ENCODE measurements at regions not wholly inside any gene's neighbourhood (a gene's known extent, or its start where the extent isn't known, plus 50 kb on each side); places are given as distances from the start of the nearest gene placed in this dataset.

GRCh38 chr7:101747879-101748345, 69.5 kb upstream of the CUX1 start (continued):
- TF ChIP-seq, protein P1, sequence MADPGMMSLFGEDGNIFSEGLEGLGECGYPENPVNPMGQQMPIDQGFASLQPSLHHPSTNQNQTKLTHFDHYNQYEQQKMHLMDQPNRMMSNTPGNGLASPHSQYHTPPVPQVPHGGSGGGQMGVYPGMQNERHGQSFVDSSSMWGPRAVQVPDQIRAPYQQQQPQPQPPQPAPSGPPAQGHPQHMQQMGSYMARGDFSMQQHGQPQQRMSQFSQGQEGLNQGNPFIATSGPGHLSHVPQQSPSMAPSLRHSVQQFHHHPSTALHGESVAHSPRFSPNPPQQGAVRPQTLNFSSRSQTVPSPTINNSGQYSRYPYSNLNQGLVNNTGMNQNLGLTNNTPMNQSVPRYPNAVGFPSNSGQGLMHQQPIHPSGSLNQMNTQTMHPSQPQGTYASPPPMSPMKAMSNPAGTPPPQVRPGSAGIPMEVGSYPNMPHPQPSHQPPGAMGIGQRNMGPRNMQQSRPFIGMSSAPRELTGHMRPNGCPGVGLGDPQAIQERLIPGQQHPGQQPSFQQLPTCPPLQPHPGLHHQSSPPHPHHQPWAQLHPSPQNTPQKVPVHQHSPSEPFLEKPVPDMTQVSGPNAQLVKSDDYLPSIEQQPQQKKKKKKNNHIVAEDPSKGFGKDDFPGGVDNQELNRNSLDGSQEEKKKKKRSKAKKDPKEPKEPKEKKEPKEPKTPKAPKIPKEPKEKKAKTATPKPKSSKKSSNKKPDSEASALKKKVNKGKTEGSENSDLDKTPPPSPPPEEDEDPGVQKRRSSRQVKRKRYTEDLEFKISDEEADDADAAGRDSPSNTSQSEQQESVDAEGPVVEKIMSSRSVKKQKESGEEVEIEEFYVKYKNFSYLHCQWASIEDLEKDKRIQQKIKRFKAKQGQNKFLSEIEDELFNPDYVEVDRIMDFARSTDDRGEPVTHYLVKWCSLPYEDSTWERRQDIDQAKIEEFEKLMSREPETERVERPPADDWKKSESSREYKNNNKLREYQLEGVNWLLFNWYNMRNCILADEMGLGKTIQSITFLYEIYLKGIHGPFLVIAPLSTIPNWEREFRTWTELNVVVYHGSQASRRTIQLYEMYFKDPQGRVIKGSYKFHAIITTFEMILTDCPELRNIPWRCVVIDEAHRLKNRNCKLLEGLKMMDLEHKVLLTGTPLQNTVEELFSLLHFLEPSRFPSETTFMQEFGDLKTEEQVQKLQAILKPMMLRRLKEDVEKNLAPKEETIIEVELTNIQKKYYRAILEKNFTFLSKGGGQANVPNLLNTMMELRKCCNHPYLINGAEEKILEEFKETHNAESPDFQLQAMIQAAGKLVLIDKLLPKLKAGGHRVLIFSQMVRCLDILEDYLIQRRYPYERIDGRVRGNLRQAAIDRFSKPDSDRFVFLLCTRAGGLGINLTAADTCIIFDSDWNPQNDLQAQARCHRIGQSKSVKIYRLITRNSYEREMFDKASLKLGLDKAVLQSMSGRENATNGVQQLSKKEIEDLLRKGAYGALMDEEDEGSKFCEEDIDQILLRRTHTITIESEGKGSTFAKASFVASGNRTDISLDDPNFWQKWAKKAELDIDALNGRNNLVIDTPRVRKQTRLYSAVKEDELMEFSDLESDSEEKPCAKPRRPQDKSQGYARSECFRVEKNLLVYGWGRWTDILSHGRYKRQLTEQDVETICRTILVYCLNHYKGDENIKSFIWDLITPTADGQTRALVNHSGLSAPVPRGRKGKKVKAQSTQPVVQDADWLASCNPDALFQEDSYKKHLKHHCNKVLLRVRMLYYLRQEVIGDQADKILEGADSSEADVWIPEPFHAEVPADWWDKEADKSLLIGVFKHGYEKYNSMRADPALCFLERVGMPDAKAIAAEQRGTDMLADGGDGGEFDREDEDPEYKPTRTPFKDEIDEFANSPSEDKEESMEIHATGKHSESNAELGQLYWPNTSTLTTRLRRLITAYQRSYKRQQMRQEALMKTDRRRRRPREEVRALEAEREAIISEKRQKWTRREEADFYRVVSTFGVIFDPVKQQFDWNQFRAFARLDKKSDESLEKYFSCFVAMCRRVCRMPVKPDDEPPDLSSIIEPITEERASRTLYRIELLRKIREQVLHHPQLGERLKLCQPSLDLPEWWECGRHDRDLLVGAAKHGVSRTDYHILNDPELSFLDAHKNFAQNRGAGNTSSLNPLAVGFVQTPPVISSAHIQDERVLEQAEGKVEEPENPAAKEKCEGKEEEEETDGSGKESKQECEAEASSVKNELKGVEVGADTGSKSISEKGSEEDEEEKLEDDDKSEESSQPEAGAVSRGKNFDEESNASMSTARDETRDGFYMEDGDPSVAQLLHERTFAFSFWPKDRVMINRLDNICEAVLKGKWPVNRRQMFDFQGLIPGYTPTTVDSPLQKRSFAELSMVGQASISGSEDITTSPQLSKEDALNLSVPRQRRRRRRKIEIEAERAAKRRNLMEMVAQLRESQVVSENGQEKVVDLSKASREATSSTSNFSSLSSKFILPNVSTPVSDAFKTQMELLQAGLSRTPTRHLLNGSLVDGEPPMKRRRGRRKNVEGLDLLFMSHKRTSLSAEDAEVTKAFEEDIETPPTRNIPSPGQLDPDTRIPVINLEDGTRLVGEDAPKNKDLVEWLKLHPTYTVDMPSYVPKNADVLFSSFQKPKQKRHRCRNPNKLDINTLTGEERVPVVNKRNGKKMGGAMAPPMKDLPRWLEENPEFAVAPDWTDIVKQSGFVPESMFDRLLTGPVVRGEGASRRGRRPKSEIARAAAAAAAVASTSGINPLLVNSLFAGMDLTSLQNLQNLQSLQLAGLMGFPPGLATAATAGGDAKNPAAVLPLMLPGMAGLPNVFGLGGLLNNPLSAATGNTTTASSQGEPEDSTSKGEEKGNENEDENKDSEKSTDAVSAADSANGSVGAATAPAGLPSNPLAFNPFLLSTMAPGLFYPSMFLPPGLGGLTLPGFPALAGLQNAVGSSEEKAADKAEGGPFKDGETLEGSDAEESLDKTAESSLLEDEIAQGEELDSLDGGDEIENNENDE (IDR thresholded peaks at IDR 0.05; ENCODE audit: insufficient replicate concordance, low read length) = no peak
- no peak for TF ChIP-seq SIN3A (conservative IDR thresholded peaks at IDR 0.05 in 1 of 2, IDR thresholded peaks at IDR 0.05 in 1 of 2; ENCODE audit: low read depth in 1 of 2, low read length in 2 of 2)
- no peak for TF ChIP-seq RNF2 (IDR thresholded peaks at IDR 0.05; ENCODE audit: borderline replicate concordance, low read depth, low read length, missing control alignments, poor library complexity, severe bottlenecking)
- no peak for TF ChIP-seq SP2 (IDR thresholded peaks at IDR 0.05; ENCODE audit: low read length)
- no peak for TF ChIP-seq SP1 (IDR thresholded peaks at IDR 0.05; ENCODE audit: low read depth, low read length)
- TF ChIP-seq, protein P2, sequence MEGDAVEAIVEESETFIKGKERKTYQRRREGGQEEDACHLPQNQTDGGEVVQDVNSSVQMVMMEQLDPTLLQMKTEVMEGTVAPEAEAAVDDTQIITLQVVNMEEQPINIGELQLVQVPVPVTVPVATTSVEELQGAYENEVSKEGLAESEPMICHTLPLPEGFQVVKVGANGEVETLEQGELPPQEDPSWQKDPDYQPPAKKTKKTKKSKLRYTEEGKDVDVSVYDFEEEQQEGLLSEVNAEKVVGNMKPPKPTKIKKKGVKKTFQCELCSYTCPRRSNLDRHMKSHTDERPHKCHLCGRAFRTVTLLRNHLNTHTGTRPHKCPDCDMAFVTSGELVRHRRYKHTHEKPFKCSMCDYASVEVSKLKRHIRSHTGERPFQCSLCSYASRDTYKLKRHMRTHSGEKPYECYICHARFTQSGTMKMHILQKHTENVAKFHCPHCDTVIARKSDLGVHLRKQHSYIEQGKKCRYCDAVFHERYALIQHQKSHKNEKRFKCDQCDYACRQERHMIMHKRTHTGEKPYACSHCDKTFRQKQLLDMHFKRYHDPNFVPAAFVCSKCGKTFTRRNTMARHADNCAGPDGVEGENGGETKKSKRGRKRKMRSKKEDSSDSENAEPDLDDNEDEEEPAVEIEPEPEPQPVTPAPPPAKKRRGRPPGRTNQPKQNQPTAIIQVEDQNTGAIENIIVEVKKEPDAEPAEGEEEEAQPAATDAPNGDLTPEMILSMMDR (IDR thresholded peaks at IDR 0.05; ENCODE audit: control extremely low read depth in 1 of 3, insufficient read depth in 1 of 3, low read depth in 1 of 3, low read length in 3 of 3) = no peak
- no peak for TF ChIP-seq GABPA (IDR thresholded peaks at IDR 0.05; ENCODE audit: borderline replicate concordance, insufficient read depth, low read length)
- no peak for TF ChIP-seq NANOG (IDR thresholded peaks at IDR 0.05; ENCODE audit: insufficient read depth, low read depth, low read length, poor library complexity, severe bottlenecking)
